ENCODE measurements at regions not wholly inside any gene's neighbourhood (a gene's known extent, or its start where the extent isn't known, plus 50 kb on each side); places are given as distances from the start of the nearest gene placed in this dataset.

- TF ChIP-seq SMC3 (IDR thresholded peaks at IDR 0.05; ENCODE audit: low read depth, low read length) = no peak
- no peak for TF ChIP-seq CTCF (IDR thresholded peaks at IDR 0.05)
- no peak for TF ChIP-seq POLR2AphosphoS5 (IDR thresholded peaks at IDR 0.05; ENCODE audit: low read depth, low read length)
- no peak for TF ChIP-seq RAD21 (IDR thresholded peaks at IDR 0.05; ENCODE audit: low read length)
- no peak for TF ChIP-seq RFX5 (IDR thresholded peaks at IDR 0.05; ENCODE audit: low read length)
- TF ChIP-seq CHD2 (IDR thresholded peaks at IDR 0.05; ENCODE audit: low read length, partially characterized antibody) = no peak
- no peak for TF ChIP-seq SIN3A (IDR thresholded peaks at IDR 0.05; ENCODE audit: borderline replicate concordance, low read depth, low read length)
- TF ChIP-seq USF1 (IDR thresholded peaks at IDR 0.05; ENCODE audit: borderline replicate concordance, low read depth) = no peak
- no peak for TF ChIP-seq EZH2phosphoT487 (IDR thresholded peaks at IDR 0.05; ENCODE audit: borderline replicate concordance, low read depth)
- no peak for TF ChIP-seq MAX (IDR thresholded peaks at IDR 0.05; ENCODE audit: low read depth)
- no peak for TF ChIP-seq REST (IDR thresholded peaks at IDR 0.05; ENCODE audit: low read depth, low read length)
- no peak for TF ChIP-seq PBX3 (IDR thresholded peaks at IDR 0.05)
- TF ChIP-seq USF2 (IDR thresholded peaks at IDR 0.05; ENCODE audit: borderline replicate concordance, low read depth, low read length) = no peak
- no peak for TF ChIP-seq RXRA (IDR thresholded peaks at IDR 0.05; ENCODE audit: borderline replicate concordance, low read depth)
Measured at GRCh38 chr1:201626629-201627275, 87.8 kb downstream of the NAV1 start.
